Middle frontal gyrus (tissue), 1 donor: ENCODE measurements at regions not wholly inside any gene's neighbourhood (a gene's known extent, or its start where the extent isn't known, plus 50 kb on each side); places are given as distances from the start of the nearest gene placed in this dataset.

ENCODE experiments used
- DNase-seq: peaks from one replicate; pipeline ENCODE4 v3.0.0-alpha.2; 2015; ENCODE audit warnings: low spot score; ENCODE audit errors: extremely low spot score

- DNase-seq = peak; percentile 12
Measured at GRCh38 chr22:27270818-27271510, 530.6 kb downstream of the MN1 start.

GRCh38 chr22:27273436-27273835, 528.1 kb downstream of the MN1 start:
- peak; percentile 37 for DNase-seq

GRCh38 chr22:27273853-27274252, 527.7 kb downstream of the MN1 start:
- DNase-seq = no peak

- DNase-seq = no peak
Measured at GRCh38 chr22:27274770-27275449, 526.6 kb downstream of the MN1 start.

- DNase-seq = no peak
Measured at GRCh38 chr22:27278946-27279345, 522.6 kb downstream of the MN1 start.

GRCh38 chr22:27283240-27283639, 518.3 kb downstream of the MN1 start:
- no peak for DNase-seq

- no peak for DNase-seq
Measured at GRCh38 chr22:27283714-27284113, 517.8 kb downstream of the MN1 start.

- no peak for DNase-seq
Measured at GRCh38 chr22:27284324-27284723, 517.2 kb downstream of the MN1 start.

- no peak for DNase-seq
Measured at GRCh38 chr22:27286711-27287110, 514.8 kb downstream of the MN1 start.

- DNase-seq = no peak
Measured at GRCh38 chr22:27292542-27293299, 508.8 kb downstream of the MN1 start.

- DNase-seq = no peak
Measured at GRCh38 chr22:27293721-27294445, 507.7 kb downstream of the MN1 start.

GRCh38 chr22:27295040-27295439, 506.5 kb downstream of the MN1 start:
- DNase-seq = no peak

- DNase-seq = no peak
Measured at GRCh38 chr22:27295605-27296004, 506.0 kb downstream of the MN1 start.

- DNase-seq = no peak
Measured at GRCh38 chr22:27296091-27296675, 505.4 kb downstream of the MN1 start.

GRCh38 chr22:27297125-27297524, 504.4 kb downstream of the MN1 start:
- DNase-seq = no peak

GRCh38 chr22:27298332-27298731, 503.2 kb downstream of the MN1 start:
- no peak for DNase-seq

- DNase-seq = no peak
Measured at GRCh38 chr22:27298742-27299141, 502.8 kb downstream of the MN1 start.

GRCh38 chr22:27299181-27300085, 502.1 kb downstream of the MN1 start:
- DNase-seq = no peak

- DNase-seq = no peak
Measured at GRCh38 chr22:27300536-27301285, 500.8 kb downstream of the MN1 start.

- no peak for DNase-seq
Measured at GRCh38 chr22:27302501-27302900, 499.1 kb downstream of the MN1 start.
